GM12878 (cell line): ENCODE measurements at regions not wholly inside any gene's neighbourhood (a gene's known extent, or its start where the extent isn't known, plus 50 kb on each side); places are given as distances from the start of the nearest gene placed in this dataset.

ENCODE experiments used
- ATAC-seq: fragments of 200-7000 bp; cut with Tn5 transposase; 3 replicates; pipeline ENCODE4 v1.9.1; 2020; ENCODE audit warnings: mild to moderate bottlenecking, moderate library complexity
- BruUV-seq: library from RNA; stranded (reverse); fragments of 400-500 nt; replicated peaks from 2 replicates; lab custom pipeline; 2021; lab: Mats Ljungman, UMichigan
- CTCF ChIA-PET: fragments of 300-600 bp; sonication (Branson Sonifier 250); formaldehyde crosslinking; extraction: SDS; loops from one replicate; lab custom pipeline; 2021; ENCODE audit warnings: inconsistent platforms; lab: Yijun Ruan, JAX
- POLR2A ChIA-PET: fragments of 350-600 bp; formaldehyde crosslinking; extraction: SDS; loops from one replicate; lab custom pipeline; 2021; ENCODE audit warnings: inconsistent platforms; lab: Charles Lee
- RAD21 ChIA-PET: fragments of 300-600 bp; sonication (Branson Sonifier 250); formaldehyde crosslinking; loops from one replicate; lab custom pipeline; 2023; ENCODE audit warnings: antibody characterized with exemption; ENCODE audit not compliant: unreplicated experiment; lab: Charles Lee
- SMC1A ChIA-PET: fragments of 300-600 bp; sonication (Branson Sonifier 250); formaldehyde crosslinking; loops from one replicate; lab custom pipeline; 2023; ENCODE audit not compliant: unreplicated experiment, uncharacterized antibody; lab: Charles Lee
- DNase-seq: peaks from one replicate; pipeline ENCODE4 v3.0.0-alpha.2; 2011; ENCODE audit warnings: low read depth, low spot score
- FAIRE-seq: peaks from 3 replicates; lab custom pipeline; 2011; peaks lifted over from hg19 to GRCh38; lab: Jason Lieb, UNC
- H2AFZ ChIP-seq: 2 replicates; pipeline ENCODE4 v1.6.0; 2011; ENCODE audit warnings: low read depth, low read length, control low read depth; ENCODE audit not compliant: control insufficient read depth
- H3K27ac ChIP-seq: 2 replicates; pipeline ENCODE4 v1.5.1; 2011; ENCODE audit warnings: control low read depth; ENCODE audit not compliant: control insufficient read depth, insufficient read depth
- H3K27me3 ChIP-seq, 2 experiments: replicated peaks in 1 of 2; 2 replicates each; pipeline versions ENCODE4 v1.6.0 to v1.6.1; 2011; ENCODE audit warnings: low read length in 1 of 2; ENCODE audit not compliant: control insufficient read depth in 2 of 2, insufficient read depth in 2 of 2
- H3K36me3 ChIP-seq, 2 experiments: 2 replicates each; pipeline ENCODE4 v1.5.1; 2011; ENCODE audit warnings: low read length in 1 of 2; ENCODE audit not compliant: control insufficient read depth in 2 of 2, insufficient read depth in 2 of 2
- H3K4me1 ChIP-seq: 2 replicates; pipeline ENCODE4 v1.6.1; 2011; ENCODE audit warnings: mild to moderate bottlenecking, low read length, moderate library complexity, mixed read lengths; ENCODE audit not compliant: control insufficient read depth, insufficient read depth
- H3K4me2 ChIP-seq: 2 replicates; pipeline ENCODE4 v1.6.0; 2011; ENCODE audit warnings: control low read depth; ENCODE audit not compliant: control insufficient read depth, insufficient read depth
- H3K4me3 ChIP-seq: fragments of 200-600 bp; sonication (generic); 2 replicates; pipeline ENCODE4 v1.5.1; 2016
- H3K79me2 ChIP-seq: 2 replicates; pipeline ENCODE4 v1.6.0; 2011; ENCODE audit warnings: low read length; ENCODE audit not compliant: control insufficient read depth, insufficient read depth
- H3K9ac ChIP-seq: 2 replicates; pipeline ENCODE4 v1.8.0; 2011; ENCODE audit warnings: low read length, control low read depth, mixed read lengths; ENCODE audit not compliant: control insufficient read depth, insufficient read depth
- H3K9me3 ChIP-seq: replicated peaks from 3 replicates; pipeline ENCODE4 v1.5.1; 2011; ENCODE audit warnings: mild to moderate bottlenecking, low read length; ENCODE audit not compliant: control insufficient read depth, insufficient read depth
- H4K20me1 ChIP-seq: 2 replicates; pipeline ENCODE4 v1.6.0; 2011; ENCODE audit not compliant: control insufficient read depth, insufficient read depth
- ATF3 ChIP-seq: IDR thresholded peaks from 2 replicates; pipeline ENCODE4 v1.6.1; 2011; ENCODE audit warnings: low read depth, mild to moderate bottlenecking, low read length, moderate library complexity, borderline replicate concordance; ENCODE audit errors: extremely low read depth
- BACH1 ChIP-seq: fragments of 450-650 bp; IDR thresholded peaks from 2 replicates; pipeline ENCODE4 v1.6.1; 2017; ENCODE audit warnings: mild to moderate bottlenecking, borderline replicate concordance
- CBX3 ChIP-seq: fragments of 200-600 bp; sonication (generic); IDR thresholded peaks from 2 replicates; pipeline ENCODE4 v1.6.1; 2016; ENCODE audit warnings: low read depth, borderline replicate concordance
- CHD1 ChIP-seq: IDR thresholded peaks from 2 replicates; pipeline ENCODE4 v1.6.1; 2012; ENCODE audit warnings: low read depth, low read length, improper control_type of control experiment
- CREB1 ChIP-seq: IDR thresholded peaks from 2 replicates; pipeline ENCODE4 v1.6.1; 2012; ENCODE audit warnings: low read depth, mild to moderate bottlenecking, inconsistent platforms
- HCFC1 ChIP-seq: fragments of 150-350 bp; IDR thresholded peaks from 2 replicates; pipeline ENCODE4 v1.6.1; 2014; ENCODE audit warnings: low read length
- MAX ChIP-seq: IDR thresholded peaks from 2 replicates; pipeline ENCODE4 v1.6.1; 2012; ENCODE audit warnings: low read depth, low read length, improper control_type of control experiment
- PBX3 ChIP-seq: IDR thresholded peaks from 2 replicates; pipeline ENCODE4 v1.6.1; 2011; ENCODE audit warnings: mild to moderate bottlenecking, low read depth, low read length, moderate library complexity; ENCODE audit not compliant: insufficient replicate concordance
- POU2F2 ChIP-seq: IDR thresholded peaks from 3 replicates; pipeline ENCODE4 v1.6.1; 2011; ENCODE audit warnings: low read depth, mild to moderate bottlenecking, low read length, borderline replicate concordance
- RBBP5 ChIP-seq: fragments of 200-600 bp; sonication (generic); conservative IDR thresholded peaks from 2 replicates; pipeline ENCODE4 v1.6.1; 2016
- RUNX3 ChIP-seq: IDR thresholded peaks from 2 replicates; pipeline ENCODE4 v1.6.1; 2012; ENCODE audit warnings: low read length, inconsistent platforms
- SMAD5 ChIP-seq: IDR thresholded peaks from 2 replicates; pipeline ENCODE4 v1.6.1; 2016; ENCODE audit warnings: antibody characterized with exemption, low read depth
- SREBF2 ChIP-seq: IDR thresholded peaks from 2 replicates; pipeline ENCODE4 v1.6.1; 2012; ENCODE audit warnings: mild to moderate bottlenecking, low read length
- SUPT20H ChIP-seq: IDR thresholded peaks from 2 replicates; pipeline ENCODE4 v1.6.1; 2011; ENCODE audit warnings: low read depth, mild to moderate bottlenecking, low read length, moderate library complexity, borderline replicate concordance; ENCODE audit not compliant: control insufficient read depth
- YBX1 ChIP-seq: fragments of 450-650 bp; IDR thresholded peaks from 2 replicates; pipeline ENCODE4 v1.6.1; 2016; ENCODE audit warnings: antibody characterized with exemption
- ZBTB4 ChIP-seq: fragments of 450-650 bp; formaldehyde crosslinking; IDR thresholded peaks from 2 replicates; pipeline ENCODE4 v1.4.0; 2022; ENCODE audit warnings: mild to moderate bottlenecking, moderate library complexity
- ZNF592 ChIP-seq: fragments of 450-650 bp; IDR thresholded peaks from 2 replicates; pipeline ENCODE4 v1.6.1; 2017; ENCODE audit warnings: mild to moderate bottlenecking, moderate library complexity
- WGBS: methylation state at CpG from one replicate; pipeline ENCODE4 v1.1.6; 2016; ENCODE audit warnings: low lambda C conversion rate; ENCODE audit not compliant: insufficient replicate concordance, insufficient coverage; ENCODE audit errors: missing lambda C conversion rate; 5-methylcytosine and 5-hydroxymethylcytosine counted together
- in situ Hi-C: fragments of 300-500 bp; cut with MboI; formaldehyde crosslinking; loops from 9 replicates; pipeline ENCODE4 v1.14.3; 2018; ENCODE audit warnings: mixed read lengths
- intact Hi-C: fragments of 100-400 bp; cut with micrococcal nuclease; formaldehyde crosslinking; loops from one replicate; pipeline ENCODE4 v1.14.2; 2022; ENCODE audit not compliant: unreplicated experiment

GRCh38 chr22:47625013-47625385 lies 862.5 kb downstream of the TBC1D22A start:
- no TSS peak for BruUV-seq
- no peak for FAIRE-seq
- in situ Hi-C loops (no loop called here), intact Hi-C loops (no loop called here)
- H3K9ac ChIP-seq = no peak overlapping the region
- no peak overlapping the region for H3K4me2 ChIP-seq
- H2AFZ ChIP-seq = no peak overlapping the region
- ChIA-PET CTCF (no interaction called here), SMC1A (no interaction called here), POLR2A (no interaction called here), RAD21 (no interaction called here)
- no peaks in the 10 kb centered on the region for H4K20me1 ChIP-seq
- no peaks in the 10 kb centered on the region for H3K36me3 ChIP-seq
- H3K4me1 ChIP-seq = no peaks in the 10 kb centered on the region
- H3K9me3 ChIP-seq = no peaks in the 10 kb centered on the region; the same call in 2 of the 3 replicates
- H3K79me2 ChIP-seq = no peaks in the 10 kb centered on the region
- no peak overlapping the region for H3K27ac ChIP-seq
- H3K27me3 ChIP-seq = no peaks in the 10 kb centered on the region
- no peak for ATAC-seq
- 15% methylated on average over 13 of the region's 13 CpGs for WGBS
- no peak for DNase-seq
- no peak overlapping the region for H3K4me3 ChIP-seq
- no peak for TF ChIP-seq ZBTB4 (CRISPR knock-in tag)
- no peak for TF ChIP-seq CHD1
- TF ChIP-seq SREBF2 = no peak
- TF ChIP-seq RBBP5 = no peak
- no peak for TF ChIP-seq YBX1
- TF ChIP-seq ZNF592 = no peak
- TF ChIP-seq POU2F2 = no peak
- no peak for TF ChIP-seq RUNX3
- TF ChIP-seq CREB1 = no peak
- TF ChIP-seq HCFC1 = no peak
- no peak for TF ChIP-seq BACH1
- TF ChIP-seq ATF3 = no peak
- TF ChIP-seq SUPT20H = no peak
- no peak for TF ChIP-seq MAX
- no peak for TF ChIP-seq PBX3
- TF ChIP-seq SMAD5 = no peak
- TF ChIP-seq CBX3 = no peak
